AG08396 (cell line): ENCODE measurements at regions not wholly inside any gene's neighbourhood (a gene's known extent, or its start where the extent isn't known, plus 50 kb on each side); places are given as distances from the start of the nearest gene placed in this dataset.

Source experiments
- DNase-seq: peaks from one replicate; pipeline ENCODE4 v3.0.0; 2012; ENCODE audit warnings: low spot score, mixed read lengths

GRCh38 chr10:111440501-111440900, 363.7 kb downstream of the ADRA2A start:
- DNase-seq = no peak

DNA sequence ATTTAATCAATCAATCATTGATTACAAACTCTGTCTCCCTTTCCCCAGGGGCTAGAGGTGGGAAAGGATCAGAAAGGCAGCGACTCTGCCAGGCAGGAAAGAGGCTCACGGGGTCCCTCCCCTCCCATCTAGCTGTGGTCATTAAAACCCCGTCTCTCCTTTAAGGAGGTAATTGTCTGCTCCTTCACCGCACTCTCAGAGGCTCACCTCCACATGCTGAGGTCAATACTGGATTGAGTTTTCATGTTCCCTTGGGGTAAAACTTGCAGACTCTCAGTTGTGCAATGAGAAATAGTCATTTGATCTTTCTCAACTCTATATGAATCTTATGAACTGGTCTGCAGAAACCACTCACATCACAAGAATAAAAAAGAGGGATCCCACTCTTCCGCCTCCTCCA, 368.8 kb downstream of the ADRA2A start:
- no peak for DNase-seq

DNA sequence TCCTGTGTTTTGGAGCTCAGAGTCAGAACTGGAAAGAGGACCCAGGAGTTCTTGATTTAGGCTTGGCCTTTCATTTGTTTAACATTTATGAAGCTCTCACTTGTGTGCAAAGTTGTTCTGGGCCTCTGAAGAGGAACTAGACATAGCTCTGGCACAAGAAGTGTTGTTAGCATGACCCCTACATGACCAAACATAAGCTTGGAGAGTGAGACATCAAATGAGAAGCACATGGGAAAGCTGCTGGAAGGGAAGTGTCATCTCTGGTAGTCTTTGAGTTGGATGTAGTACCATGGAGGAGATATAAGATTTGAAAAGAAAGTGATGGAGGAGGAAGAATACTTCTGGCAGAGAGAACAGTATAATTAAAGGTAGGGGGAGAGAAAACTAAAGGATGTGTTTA, 370.1 kb downstream of the ADRA2A start:
- DNase-seq = no peak

DNA sequence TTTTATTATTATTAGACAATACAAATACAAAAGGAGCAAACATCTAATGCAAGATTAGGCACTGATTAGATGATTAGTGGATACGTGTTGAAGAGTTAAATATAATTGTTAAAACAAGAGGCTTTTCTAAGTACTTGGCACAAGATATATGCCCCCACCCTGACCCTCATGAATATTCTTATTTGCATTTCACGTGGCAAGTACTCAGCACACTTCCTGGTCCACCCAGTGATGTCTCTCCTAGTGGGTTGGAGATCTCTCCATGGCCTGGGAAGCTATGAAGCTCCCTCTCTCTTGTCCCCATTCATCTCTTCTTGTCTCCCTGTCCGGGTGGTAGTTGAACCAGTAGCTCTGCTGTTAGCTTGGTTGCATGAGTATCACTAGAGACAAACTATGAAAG, 375.3 kb downstream of the ADRA2A start:
- DNase-seq = no peak

DNA sequence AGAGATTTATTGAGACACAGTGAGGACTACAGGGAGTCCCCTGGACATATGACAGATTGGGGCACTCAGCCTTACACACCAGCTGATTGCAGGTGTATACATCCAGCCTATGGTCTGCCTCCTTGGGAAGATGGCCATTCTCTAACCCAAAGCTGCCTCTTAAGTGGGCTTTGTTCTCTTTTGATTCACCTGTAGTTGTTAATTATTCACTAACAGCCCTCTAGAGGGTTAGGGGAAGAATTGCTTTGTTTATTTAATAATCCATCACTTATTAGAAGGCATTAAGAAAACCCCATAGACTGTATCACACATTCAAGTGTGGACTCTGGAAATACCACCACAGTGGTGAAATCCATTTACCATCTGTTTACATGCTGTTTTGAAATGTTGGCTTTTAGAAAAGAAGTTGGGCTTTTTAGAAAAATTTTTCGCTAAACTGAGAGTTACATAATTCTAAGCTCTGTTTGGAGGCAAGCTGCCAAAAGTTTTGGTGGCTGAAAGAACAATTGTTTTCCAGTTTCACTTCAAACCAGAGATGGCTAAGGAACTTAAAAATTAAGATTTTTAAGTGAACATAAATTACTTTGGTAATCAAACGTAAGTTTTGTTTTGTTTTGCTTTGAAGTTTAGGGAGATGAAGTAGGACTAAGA, 379.1 kb downstream of the ADRA2A start:
- no peak for DNase-seq

DNA sequence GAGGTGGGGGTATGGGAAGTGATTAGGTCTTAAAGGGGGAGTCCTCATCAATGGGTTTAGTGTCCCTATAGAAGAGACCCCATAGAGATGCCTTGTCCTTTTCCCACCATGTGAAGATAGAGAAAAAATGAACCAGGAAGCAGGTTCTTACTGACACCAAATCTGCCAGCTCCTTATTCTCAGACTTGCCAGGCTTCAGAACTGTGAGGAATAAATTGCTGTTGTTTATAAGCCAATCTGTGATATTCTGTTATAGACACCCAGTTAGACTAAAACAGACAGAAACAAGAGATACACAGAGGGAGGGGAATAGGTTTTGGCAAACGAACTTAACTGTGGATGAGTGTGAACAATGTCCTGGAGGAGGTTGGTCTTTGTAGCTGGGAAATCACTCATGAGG, 381.4 kb downstream of the ADRA2A start:
- DNase-seq = no peak

- DNase-seq = no peak
Measured at GRCh38 chr10:111459967-111460366, 383.1 kb downstream of the ADRA2A start.

DNA sequence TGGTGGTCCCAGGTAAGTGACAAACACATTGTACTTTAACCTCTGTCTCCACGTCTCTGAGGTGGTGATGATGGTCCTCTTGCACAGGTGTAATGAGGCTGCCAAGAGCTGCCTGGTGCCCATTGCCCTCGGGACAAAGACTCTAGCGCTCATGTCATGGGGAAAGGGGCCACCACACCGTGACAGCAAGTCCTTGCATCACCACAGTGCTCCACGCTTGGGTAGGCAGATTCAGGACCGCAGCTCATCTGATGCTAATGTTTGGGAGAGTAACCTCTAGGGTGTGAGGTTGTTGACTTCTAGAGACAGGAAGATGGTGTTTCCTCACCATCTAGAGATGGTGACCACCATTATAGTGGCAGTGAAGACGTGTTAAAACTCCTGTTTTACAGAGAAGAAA, 395.6 kb downstream of the ADRA2A start:
- DNase-seq = no peak

DNA sequence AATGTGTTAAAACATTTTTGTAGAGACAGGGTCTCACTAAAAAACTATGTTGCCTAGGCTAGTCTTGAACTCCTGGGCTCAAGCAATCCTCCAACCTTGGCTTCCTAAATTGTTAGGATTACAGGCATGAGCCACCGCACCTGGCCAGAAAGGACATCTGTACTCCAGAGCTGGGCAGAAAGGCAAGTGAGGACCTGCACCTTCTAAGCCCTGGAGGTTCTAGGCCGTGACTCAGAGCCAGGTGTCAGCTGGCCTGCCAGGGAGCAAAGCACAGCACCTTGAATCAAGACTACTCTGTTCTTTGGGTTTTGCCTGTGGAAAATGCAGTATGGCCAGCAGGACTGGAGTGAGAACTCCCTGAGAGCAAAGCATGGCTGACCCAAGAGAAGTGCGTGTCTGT, 396.5 kb downstream of the ADRA2A start:
- DNase-seq = no peak

- no peak for DNase-seq
Measured at GRCh38 chr10:111474786-111475185, 398.0 kb downstream of the ADRA2A start.

DNA sequence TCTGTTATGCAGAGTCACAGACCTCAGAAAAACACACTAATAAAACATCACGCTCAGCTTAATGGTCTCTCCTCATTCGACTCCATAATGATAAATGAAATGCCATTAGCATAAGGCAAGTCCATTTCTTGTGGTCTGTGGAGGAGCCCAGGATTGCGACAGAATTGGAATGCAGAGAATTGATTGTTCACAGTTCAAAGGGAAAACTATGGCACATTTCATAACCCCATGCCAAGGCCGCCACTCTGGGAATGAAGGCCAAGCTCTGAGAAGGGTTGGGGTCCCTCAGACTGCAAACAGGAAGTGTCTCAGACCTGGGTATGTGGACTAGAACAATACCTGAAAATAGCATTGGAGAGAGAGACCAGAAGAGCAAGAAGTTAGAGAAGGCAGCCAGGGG, 398.9 kb downstream of the ADRA2A start:
- no peak for DNase-seq

- DNase-seq = no peak
Measured at GRCh38 chr10:111478651-111479050, 401.8 kb downstream of the ADRA2A start.

DNA sequence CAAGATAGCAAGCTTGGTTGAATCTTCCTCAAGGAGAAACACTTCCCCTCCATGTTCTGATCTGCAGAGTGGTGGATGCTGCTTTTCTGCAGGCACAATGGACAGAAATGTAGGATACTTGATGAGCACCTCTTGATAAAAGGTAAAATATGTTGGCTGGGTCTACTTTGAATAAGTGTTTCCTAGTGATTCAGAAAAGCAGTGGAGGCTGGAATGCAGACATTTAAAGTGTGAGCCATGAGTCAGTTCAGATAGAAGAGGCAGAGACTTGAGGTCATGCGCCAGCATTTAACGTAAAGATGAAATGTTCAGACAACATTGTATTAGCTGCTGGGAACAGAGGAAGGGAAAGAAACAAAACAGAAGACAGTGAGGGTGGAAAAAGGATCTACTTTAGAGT, 403.1 kb downstream of the ADRA2A start:
- DNase-seq = no peak

- DNase-seq = no peak
Measured at GRCh38 chr10:111481261-111481826, 404.5 kb downstream of the ADRA2A start.

- DNase-seq = no peak
Measured at GRCh38 chr10:111481866-111482265, 405.0 kb downstream of the ADRA2A start.

DNA sequence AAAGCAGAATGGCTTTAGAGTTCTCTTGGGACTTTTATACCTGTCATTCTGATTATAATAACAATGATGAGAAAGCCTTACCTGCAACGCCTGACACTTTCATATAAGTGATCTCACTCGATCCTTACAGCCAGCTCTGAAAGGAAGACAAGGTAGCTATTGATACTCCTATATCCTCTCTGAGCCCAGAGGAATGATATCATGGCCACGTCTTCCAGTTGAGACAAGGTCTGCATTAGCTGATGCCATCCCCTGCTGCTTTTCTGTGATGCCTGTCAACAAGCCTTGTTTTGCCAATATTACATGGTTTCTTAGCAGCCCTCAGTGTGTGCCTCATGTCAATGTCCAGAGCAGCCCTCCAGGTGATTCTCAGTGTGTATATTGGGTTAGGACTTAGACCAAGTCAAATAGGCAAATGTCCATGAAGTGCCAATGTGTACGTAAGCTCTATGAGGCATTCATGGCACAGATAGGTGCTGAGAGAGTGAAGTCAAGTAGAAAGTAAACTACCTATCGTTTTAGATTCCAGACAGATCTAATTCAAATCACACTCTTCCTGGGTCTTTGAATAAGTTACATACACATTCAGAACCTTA, 405.9 kb downstream of the ADRA2A start:
- DNase-seq = no peak

GRCh38 chr10:111485767-111486166, 408.9 kb downstream of the ADRA2A start:
- DNase-seq = no peak

DNA sequence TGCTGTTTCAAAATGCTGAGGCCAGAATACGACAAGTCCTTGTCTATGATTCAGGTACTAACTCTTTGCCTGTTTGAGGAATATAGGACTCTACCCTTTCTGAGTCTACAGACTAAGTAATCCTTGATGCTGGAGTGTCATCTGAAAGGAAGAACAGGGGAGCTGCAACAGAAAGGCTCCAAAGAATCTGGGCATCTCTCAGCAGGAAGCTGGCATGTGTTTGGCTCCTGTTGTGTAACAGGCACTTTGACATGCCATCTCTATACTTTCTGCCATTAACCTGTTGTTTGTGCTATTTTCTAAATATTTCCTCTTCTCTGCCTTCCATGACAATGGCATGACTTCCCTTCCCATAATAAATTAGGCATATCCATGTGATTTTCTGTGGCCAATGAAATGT, 409.5 kb downstream of the ADRA2A start:
- DNase-seq = no peak

DNA sequence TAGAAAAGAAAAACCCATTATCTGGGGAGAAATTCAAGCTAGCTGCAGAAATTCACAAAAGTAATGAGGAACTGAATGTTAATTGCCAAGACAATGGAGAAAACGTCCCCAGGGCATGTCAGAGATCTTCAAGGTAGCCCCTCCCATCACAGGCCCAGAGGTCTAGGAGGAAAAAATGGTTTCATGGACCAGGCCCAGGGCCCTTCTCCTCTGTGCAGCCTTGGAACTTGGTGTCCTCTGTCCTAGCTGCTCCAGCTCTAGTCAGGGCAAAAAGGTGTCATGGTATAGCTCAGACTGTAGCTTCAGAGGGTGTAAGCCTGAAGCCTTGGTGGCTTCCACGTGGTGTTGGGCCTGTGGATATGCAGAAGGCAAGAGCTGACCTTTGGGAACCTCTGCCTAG, 411.8 kb downstream of the ADRA2A start:
- DNase-seq = no peak

DNA sequence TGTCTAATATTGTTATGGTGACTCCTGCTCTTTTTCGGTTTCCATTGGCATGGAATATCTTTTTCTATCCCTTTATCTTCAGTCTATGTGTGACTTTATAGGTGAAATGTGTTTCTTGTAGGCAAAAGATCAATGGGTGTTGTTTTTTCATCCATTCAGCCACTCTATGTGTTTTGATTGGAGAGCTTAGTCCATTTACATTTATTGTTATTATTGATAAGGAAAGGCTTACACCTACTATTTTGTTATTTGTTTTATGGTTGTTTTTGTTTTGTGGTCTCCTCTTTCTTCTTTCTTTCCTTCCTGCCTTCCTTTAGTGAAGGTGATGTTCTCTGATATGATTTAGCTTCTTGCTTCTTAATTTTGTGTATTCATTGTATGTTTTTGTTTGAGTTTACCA, 414.3 kb downstream of the ADRA2A start:
- no peak for DNase-seq

- DNase-seq = no peak
Measured at GRCh38 chr10:111493024-111493625, 416.3 kb downstream of the ADRA2A start.

GRCh38 chr10:111498560-111498959, 421.7 kb downstream of the ADRA2A start:
- DNase-seq = no peak

DNA sequence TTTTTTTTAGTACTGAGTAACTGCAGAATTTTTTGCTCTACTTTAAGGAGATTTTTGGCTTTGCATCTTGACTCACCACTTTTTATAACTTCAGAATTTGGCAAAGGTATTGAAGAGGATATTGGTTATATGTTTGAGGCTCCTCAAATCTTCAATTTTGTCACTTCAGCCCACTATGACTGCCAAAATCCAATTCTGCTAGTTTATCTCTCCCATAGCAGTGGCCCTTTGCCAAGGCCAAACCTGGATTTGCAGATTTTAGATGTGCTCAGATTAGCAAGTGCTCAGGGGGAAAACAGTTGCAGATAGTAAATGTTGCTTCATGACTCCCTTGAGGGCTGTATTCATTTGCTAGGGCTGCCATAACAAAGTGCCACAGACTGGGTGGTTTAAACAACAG, 427.5 kb downstream of the ADRA2A start:
- no peak for DNase-seq
